K562 (cell line): ENCODE measurements at regions not wholly inside any gene's neighbourhood (a gene's known extent, or its start where the extent isn't known, plus 50 kb on each side); places are given as distances from the start of the nearest gene placed in this dataset.

Experiments used
- ATAC-seq: fragments of 200-7000 bp; cut with Tn5 transposase; 3 replicates; pipeline ENCODE4 v1.9.1; 2020; ENCODE audit warnings: moderate library complexity
- BruUV-seq: library from RNA; stranded (reverse); fragments of 400-500 nt; replicated peaks from 2 replicates; lab custom pipeline; 2021; lab: Mats Ljungman, UMichigan
- CTCF ChIA-PET: fragments of 300-600 bp; formaldehyde crosslinking; extraction: SDS; loops from one replicate; lab custom pipeline; 2021; ENCODE audit warnings: low intra/inter-chr PET ratio; lab: Yijun Ruan, JAX
- POLR2A ChIA-PET: fragments of 300-600, 350-650 bp; sonication (Branson Sonifier 250); formaldehyde crosslinking; extraction: SDS; loops from one replicate; lab custom pipeline; 2021; ENCODE audit warnings: antibody characterized with exemption, inconsistent platforms; lab: Yijun Ruan, JAX
- DNase-seq, 4 experiments: peaks; one replicate each; pipeline versions ENCODE4 v3.0.0 to v3.0.0-alpha.2; 2011 to 2018; ENCODE audit warnings: low spot score in 3 of 4, mixed read lengths in 3 of 4; ENCODE audit errors: extremely low read depth in 1 of 4
- FAIRE-seq: peaks from 2 replicates; lab custom pipeline; 2011; peaks lifted over from hg19 to GRCh38; lab: Jason Lieb, UNC
- H2AFZ ChIP-seq: 2 replicates; pipeline ENCODE4 v1.6.0; 2011; ENCODE audit warnings: low read depth, low read length, control low read depth, inconsistent platforms
- H3K27ac ChIP-seq: fragments of 200-600 bp; 3 replicates; pipeline ENCODE4 v1.8.0; 2011; ENCODE audit warnings: low read depth, mild to moderate bottlenecking, control low read depth, inconsistent platforms, low read length, moderate library complexity, mixed read lengths; ENCODE audit errors: extremely low read depth
- H3K27me3 ChIP-seq, 2 experiments: fragments of 300-600 bp in 1 of 2; 2 replicates in 1 of 2; 3 replicates in 1 of 2; pipeline versions ENCODE4 v1.6.0 to v1.8.0; 2011; ENCODE audit warnings: inconsistent platforms in 2 of 2, low read length in 2 of 2, mild to moderate bottlenecking in 1 of 2, mixed read lengths in 1 of 2, moderate library complexity in 1 of 2; ENCODE audit not compliant: control insufficient read depth in 2 of 2, insufficient read depth in 2 of 2
- H3K36me3 ChIP-seq: fragments of 300-600 bp; 3 replicates; pipeline ENCODE4 v1.8.0; 2011; ENCODE audit warnings: mild to moderate bottlenecking, low read length, inconsistent platforms; ENCODE audit not compliant: control insufficient read depth, insufficient read depth
- H3K4me1 ChIP-seq, 2 experiments: fragments of 200-600 bp in 1 of 2; replicated peaks in 1 of 2; 2 replicates in 1 of 2; 3 replicates in 1 of 2; pipeline versions ENCODE4 v1.5.1 to v1.8.0; 2011; ENCODE audit warnings: inconsistent platforms in 2 of 2, low read length in 2 of 2, mild to moderate bottlenecking in 1 of 2, mixed read lengths in 1 of 2, moderate library complexity in 1 of 2; ENCODE audit not compliant: control insufficient read depth in 2 of 2, insufficient read depth in 2 of 2
- H3K4me2 ChIP-seq: 2 replicates; pipeline ENCODE4 v1.6.1; 2011; ENCODE audit warnings: low read length, control low read depth, inconsistent platforms, mixed read lengths; ENCODE audit not compliant: insufficient read depth
- H3K4me3 ChIP-seq: fragments of 200-600 bp; sonication (generic), shearing (Covaris generic); 2 replicates; pipeline ENCODE4 v1.5.1; 2016; ENCODE audit warnings: control low read depth, inconsistent platforms
- H3K79me2 ChIP-seq: fragments of 200-600 bp; 3 replicates; pipeline ENCODE4 v1.8.0; 2011; ENCODE audit warnings: low read length, inconsistent platforms; ENCODE audit not compliant: control insufficient read depth, insufficient read depth
- H3K9ac ChIP-seq, 2 experiments: 2 replicates each; pipeline versions ENCODE4 v1.6.0 to v1.6.1; 2011; ENCODE audit warnings: low read depth in 2 of 2, low read length in 2 of 2, control low read depth in 1 of 2, inconsistent platforms in 1 of 2, mild to moderate bottlenecking in 1 of 2, mixed read lengths in 1 of 2; ENCODE audit not compliant: insufficient read depth in 1 of 2
- H3K9me1 ChIP-seq: one replicate; pipeline ENCODE4 v1.6.0; 2011; ENCODE audit warnings: inconsistent platforms, mild to moderate bottlenecking, low read length, moderate library complexity; ENCODE audit not compliant: control insufficient read depth, insufficient read depth
- H3K9me3 ChIP-seq: replicated peaks from 2 replicates; pipeline ENCODE4 v1.5.1; 2011; ENCODE audit warnings: low read depth, low read length, inconsistent platforms; ENCODE audit not compliant: control insufficient read depth, insufficient read depth
- H4K20me1 ChIP-seq: replicated peaks from 2 replicates; pipeline ENCODE4 v1.6.1; 2011; ENCODE audit warnings: low read length, inconsistent platforms, mixed read lengths; ENCODE audit not compliant: control insufficient read depth, insufficient read depth
- CBFA2T2 ChIP-seq: fragments of 450-650 bp; conservative IDR thresholded peaks from 2 replicates; pipeline ENCODE4 v1.6.1; 2017; ENCODE audit warnings: mild to moderate bottlenecking
- CHD4 ChIP-seq: fragments of 200-600 bp; sonication (generic); IDR thresholded peaks from 3 replicates; pipeline ENCODE4 v1.6.1; 2012; ENCODE audit warnings: low read depth, mild to moderate bottlenecking, mixed read lengths, low read length, inconsistent platforms; ENCODE audit not compliant: insufficient read depth, insufficient replicate concordance, poor library complexity, severe bottlenecking
- PRMT5 ChIP-seq: sonication (generic); formaldehyde crosslinking; IDR thresholded peaks from 2 replicates; pipeline ENCODE4 v1.5.0; 2020; ENCODE audit warnings: missing genetic modification reagents
- ZBTB40 ChIP-seq, 2 experiments: fragments of 450-650 bp in 1 of 2; sonication (generic) in 1 of 2; formaldehyde crosslinking in 1 of 2; IDR thresholded peaks; 2 replicates each; pipeline versions ENCODE4 v1.7.1 to v1.9.0; 2016 to 2022; ENCODE audit warnings: inconsistent platforms in 1 of 2, mild to moderate bottlenecking in 1 of 2, missing genetic modification reagents in 1 of 2
- WGBS: fragments of 100-300 bp; shearing (Covaris generic); methylation state at CpG from one replicate; pipeline ENCODE4 v1.1.6; 2016; ENCODE audit warnings: low coverage, mixed read lengths; ENCODE audit not compliant: insufficient coverage; ENCODE audit errors: missing lambda C conversion rate; 5-methylcytosine and 5-hydroxymethylcytosine counted together
- in situ Hi-C: fragments of 300-500 bp; cut with MboI; formaldehyde crosslinking; loops from 4 replicates; pipeline ENCODE4 v1.15.0; 2018; ENCODE audit warnings: inconsistent platforms, mixed read lengths
- intact Hi-C: fragments of 100-400 bp; cut with micrococcal nuclease; formaldehyde crosslinking; loops from 2 replicates; pipeline ENCODE4 v1.14.2; 2022
- TF ChIP-seq, protein P1 (sequence below): sonication (generic); formaldehyde crosslinking; IDR thresholded peaks from 2 replicates; pipeline ENCODE4 v1.8.1; 2023; ENCODE audit warnings: mild to moderate bottlenecking, missing genetic modification reagents

GRCh38 chr18:2316751-2317696 is 254.3 kb downstream of the METTL4 start:
- ATAC-seq, result 0 out of 3 replicates have a peak, but pooled peaks have one; percentile 26
- Histone ChIP-seq H3K9me1 (no peaks in the 10 kb centered on the region), H3K27me3 (no peaks in the 10 kb centered on the region), H4K20me1 (no peaks in the 10 kb centered on the region), H3K4me2 (no peak overlapping the region), H3K9me3 (no peaks in the 10 kb centered on the region), H3K4me3 (no peak overlapping the region), H3K9ac (no peak overlapping the region), H3K79me2 (no peaks in the 10 kb centered on the region), H3K27ac (no peak overlapping the region), H3K36me3 (no peaks in the 10 kb centered on the region), H3K4me1 (peaks cover 0 to 4% of the 10 kb centered on the region in 2 experiments; a peak in 2 of 5 replicates), H2AFZ (peak overlapping the region; percentile 32; the same call in 1 of the 2 replicates)
- POLR2A ChIA-PET, result interaction anchor here (0.6 to 1.7 kb wide), 2 partner anchors 13 to 23 kb away, joined by 3 to 5 read pairs; no protein-coding TSS in a partner anchor
- BruUV-seq, result no TSS peak
- intact Hi-C loops, result no loop called here
- CTCF ChIA-PET, result no interaction called here
- 39% methylated on average over 5 of the region's 5 CpGs for WGBS
- in situ Hi-C loops, result no loop called here
- no peak for FAIRE-seq
- DNase-seq, result no peak
- no peak for TF ChIP-seq PRMT5 (CRISPR knock-in tag)
- TF ChIP-seq, protein P1, sequence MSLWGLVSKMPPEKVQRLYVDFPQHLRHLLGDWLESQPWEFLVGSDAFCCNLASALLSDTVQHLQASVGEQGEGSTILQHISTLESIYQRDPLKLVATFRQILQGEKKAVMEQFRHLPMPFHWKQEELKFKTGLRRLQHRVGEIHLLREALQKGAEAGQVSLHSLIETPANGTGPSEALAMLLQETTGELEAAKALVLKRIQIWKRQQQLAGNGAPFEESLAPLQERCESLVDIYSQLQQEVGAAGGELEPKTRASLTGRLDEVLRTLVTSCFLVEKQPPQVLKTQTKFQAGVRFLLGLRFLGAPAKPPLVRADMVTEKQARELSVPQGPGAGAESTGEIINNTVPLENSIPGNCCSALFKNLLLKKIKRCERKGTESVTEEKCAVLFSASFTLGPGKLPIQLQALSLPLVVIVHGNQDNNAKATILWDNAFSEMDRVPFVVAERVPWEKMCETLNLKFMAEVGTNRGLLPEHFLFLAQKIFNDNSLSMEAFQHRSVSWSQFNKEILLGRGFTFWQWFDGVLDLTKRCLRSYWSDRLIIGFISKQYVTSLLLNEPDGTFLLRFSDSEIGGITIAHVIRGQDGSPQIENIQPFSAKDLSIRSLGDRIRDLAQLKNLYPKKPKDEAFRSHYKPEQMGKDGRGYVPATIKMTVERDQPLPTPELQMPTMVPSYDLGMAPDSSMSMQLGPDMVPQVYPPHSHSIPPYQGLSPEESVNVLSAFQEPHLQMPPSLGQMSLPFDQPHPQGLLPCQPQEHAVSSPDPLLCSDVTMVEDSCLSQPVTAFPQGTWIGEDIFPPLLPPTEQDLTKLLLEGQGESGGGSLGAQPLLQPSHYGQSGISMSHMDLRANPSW (CRISPR knock-in tag), result no peak
- no peak for TF ChIP-seq CBFA2T2
- TF ChIP-seq ZBTB40 (IDR thresholded peaks at IDR 0.05), result no peak
- no peak for TF ChIP-seq ZBTB40 (CRISPR knock-in tag; IDR thresholded peaks at IDR 0.05)
- no peak for TF ChIP-seq CHD4
